ENCODE measurements at regions not wholly inside any gene's neighbourhood (a gene's known extent, or its start where the extent isn't known, plus 50 kb on each side); places are given as distances from the start of the nearest gene placed in this dataset.
"Not testable (repeated sequence)": the region's sequence is repeated elsewhere in the genome, so short reads cannot be mapped to it uniquely, and the experiment has no call there.

DNA sequence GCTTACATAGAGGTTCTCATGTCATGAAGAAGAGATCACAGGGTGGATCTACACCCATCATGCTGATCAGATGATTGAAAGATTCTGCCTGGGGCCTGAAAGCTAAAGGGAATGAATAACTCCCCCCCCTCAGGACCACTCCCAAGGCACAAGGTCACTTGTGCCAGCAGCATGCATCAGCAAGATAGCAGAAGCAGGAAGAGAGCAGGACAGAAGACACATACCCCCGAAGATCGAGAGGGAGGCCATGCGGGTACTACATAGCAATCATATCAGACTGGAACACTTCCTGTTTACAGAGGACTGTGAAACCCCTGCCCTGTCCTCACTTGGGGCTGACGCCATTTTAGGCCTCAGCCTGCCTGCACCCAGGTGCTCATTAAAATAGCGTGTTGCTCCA lies 143.2 kb upstream of the EDNRB start:
- Histone ChIP-seq H3F3A (ENCODE audit: insufficient read depth, low read length) (no peaks in the 10 kb centered on the region), H3K9me2 (ENCODE audit: low read depth, low read length) (no peaks in the 10 kb centered on the region), H3K4me3 (ENCODE audit: low read depth, low read length, poor library complexity, severe bottlenecking) (no peak overlapping the region), H3K9ac (ENCODE audit: low read length) (no peak overlapping the region), H4K20me1 (ENCODE audit: insufficient read depth, low read length) (no peaks in the 10 kb centered on the region), H3K36me3 (ENCODE audit: insufficient read depth, low read length) (no peaks in the 10 kb centered on the region), H3K9me3 (ENCODE audit: low read length) (no peaks in the 10 kb centered on the region), H3K27me3 (ENCODE audit: insufficient read depth, low read length) (no peaks in the 10 kb centered on the region), H3K4me1 (ENCODE audit: insufficient read depth, low read length, severe bottlenecking) (no peaks in the 10 kb centered on the region), H3K4me2 (ENCODE audit: low read length) (no peak overlapping the region), H2AFZ (ENCODE audit: low read length) (no peak overlapping the region), H3K27ac (ENCODE audit: low read depth, low read length, poor library complexity, severe bottlenecking) (no peak overlapping the region), H3K79me2 (ENCODE audit: insufficient read depth, low read length) (no peaks in the 10 kb centered on the region)
- no peak for TF ChIP-seq EZH2 (IDR thresholded peaks at IDR 0.05; ENCODE audit: borderline replicate concordance, low read length)
- TF ChIP-seq, protein P1, sequence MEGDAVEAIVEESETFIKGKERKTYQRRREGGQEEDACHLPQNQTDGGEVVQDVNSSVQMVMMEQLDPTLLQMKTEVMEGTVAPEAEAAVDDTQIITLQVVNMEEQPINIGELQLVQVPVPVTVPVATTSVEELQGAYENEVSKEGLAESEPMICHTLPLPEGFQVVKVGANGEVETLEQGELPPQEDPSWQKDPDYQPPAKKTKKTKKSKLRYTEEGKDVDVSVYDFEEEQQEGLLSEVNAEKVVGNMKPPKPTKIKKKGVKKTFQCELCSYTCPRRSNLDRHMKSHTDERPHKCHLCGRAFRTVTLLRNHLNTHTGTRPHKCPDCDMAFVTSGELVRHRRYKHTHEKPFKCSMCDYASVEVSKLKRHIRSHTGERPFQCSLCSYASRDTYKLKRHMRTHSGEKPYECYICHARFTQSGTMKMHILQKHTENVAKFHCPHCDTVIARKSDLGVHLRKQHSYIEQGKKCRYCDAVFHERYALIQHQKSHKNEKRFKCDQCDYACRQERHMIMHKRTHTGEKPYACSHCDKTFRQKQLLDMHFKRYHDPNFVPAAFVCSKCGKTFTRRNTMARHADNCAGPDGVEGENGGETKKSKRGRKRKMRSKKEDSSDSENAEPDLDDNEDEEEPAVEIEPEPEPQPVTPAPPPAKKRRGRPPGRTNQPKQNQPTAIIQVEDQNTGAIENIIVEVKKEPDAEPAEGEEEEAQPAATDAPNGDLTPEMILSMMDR (IDR thresholded peaks at IDR 0.05; ENCODE audit: low read length) = no peak

DNA sequence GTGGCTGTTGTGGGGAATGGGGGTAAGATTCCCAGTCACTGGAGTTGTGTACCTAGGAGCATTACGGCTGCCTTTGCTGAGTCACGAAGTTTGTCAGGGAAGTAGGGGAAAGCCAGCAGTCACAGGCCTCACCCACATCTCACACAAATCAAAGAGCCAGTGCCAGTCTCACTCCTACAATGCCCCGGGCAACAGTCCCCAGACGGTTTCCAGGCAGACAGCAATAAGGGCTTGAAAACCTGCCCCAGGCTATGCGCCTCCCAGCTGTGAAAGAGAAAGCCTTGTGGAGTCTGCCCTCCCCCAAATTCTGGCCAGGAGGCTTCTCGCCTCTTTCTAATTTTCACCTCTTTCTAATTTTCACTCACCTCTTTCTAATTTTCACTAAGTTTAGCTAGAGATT lies 142.3 kb upstream of the EDNRB start:
- Histone ChIP-seq H3K9ac (ENCODE audit: low read length) (no peak overlapping the region), H3K27ac (ENCODE audit: low read depth, low read length, poor library complexity, severe bottlenecking) (no peak overlapping the region), H3K27me3 (ENCODE audit: insufficient read depth, low read length) (no peaks in the 10 kb centered on the region), H2AFZ (ENCODE audit: low read length) (no peak overlapping the region), H3K36me3 (ENCODE audit: insufficient read depth, low read length) (no peaks in the 10 kb centered on the region), H3K4me2 (ENCODE audit: low read length) (no peak overlapping the region), H3K4me1 (ENCODE audit: insufficient read depth, low read length, severe bottlenecking) (no peaks in the 10 kb centered on the region), H3K79me2 (ENCODE audit: insufficient read depth, low read length) (no peaks in the 10 kb centered on the region), H3K9me3 (ENCODE audit: low read length) (no peaks in the 10 kb centered on the region), H3K4me3 (ENCODE audit: low read depth, low read length, poor library complexity, severe bottlenecking) (no peak overlapping the region), H3K9me2 (ENCODE audit: low read depth, low read length) (no peaks in the 10 kb centered on the region), H3F3A (ENCODE audit: insufficient read depth, low read length) (no peaks in the 10 kb centered on the region), H4K20me1 (ENCODE audit: insufficient read depth, low read length) (no peaks in the 10 kb centered on the region)
- TF ChIP-seq EZH2 (IDR thresholded peaks at IDR 0.05; ENCODE audit: borderline replicate concordance, low read length) = no peak
- TF ChIP-seq, protein P1 (IDR thresholded peaks at IDR 0.05; ENCODE audit: low read length) = no peak

DNA sequence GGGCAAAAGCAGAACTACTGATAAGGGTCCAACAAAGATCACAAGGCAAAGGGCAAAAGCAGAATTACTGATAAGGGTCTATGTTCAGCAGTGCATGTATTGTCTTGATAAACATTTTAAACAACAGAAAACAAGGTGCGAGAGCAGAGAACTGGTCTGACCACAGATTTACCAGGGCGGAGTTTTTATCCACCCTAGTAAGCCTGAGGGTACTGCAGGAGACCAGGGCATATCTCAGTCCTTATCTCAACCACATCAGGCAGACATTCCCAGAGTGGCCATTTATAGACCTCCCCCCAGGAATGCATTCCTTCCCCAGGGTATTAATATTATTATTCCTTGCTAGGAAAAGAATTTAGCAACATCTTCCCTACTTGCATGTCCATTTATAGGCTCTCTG lies 138.2 kb upstream of the EDNRB start:
- H3K27me3 ChIP-seq (ENCODE audit: insufficient read depth, low read length); H3K4me2 ChIP-seq (ENCODE audit: low read length); H3K27ac ChIP-seq (ENCODE audit: low read depth, low read length, poor library complexity, severe bottlenecking); H3K9me3 ChIP-seq (ENCODE audit: low read length); H3K4me1 ChIP-seq (ENCODE audit: insufficient read depth, low read length, severe bottlenecking); H3K79me2 ChIP-seq (ENCODE audit: insufficient read depth, low read length); H3K36me3 ChIP-seq (ENCODE audit: insufficient read depth, low read length); H3K9ac ChIP-seq (ENCODE audit: low read length); H4K20me1 ChIP-seq (ENCODE audit: insufficient read depth, low read length); H3K4me3 ChIP-seq (ENCODE audit: low read depth, low read length, poor library complexity, severe bottlenecking); H2AFZ ChIP-seq (ENCODE audit: low read length); H3F3A ChIP-seq (ENCODE audit: insufficient read depth, low read length); H3K9me2 ChIP-seq (ENCODE audit: low read depth, low read length): not testable (repeated sequence)

DNA sequence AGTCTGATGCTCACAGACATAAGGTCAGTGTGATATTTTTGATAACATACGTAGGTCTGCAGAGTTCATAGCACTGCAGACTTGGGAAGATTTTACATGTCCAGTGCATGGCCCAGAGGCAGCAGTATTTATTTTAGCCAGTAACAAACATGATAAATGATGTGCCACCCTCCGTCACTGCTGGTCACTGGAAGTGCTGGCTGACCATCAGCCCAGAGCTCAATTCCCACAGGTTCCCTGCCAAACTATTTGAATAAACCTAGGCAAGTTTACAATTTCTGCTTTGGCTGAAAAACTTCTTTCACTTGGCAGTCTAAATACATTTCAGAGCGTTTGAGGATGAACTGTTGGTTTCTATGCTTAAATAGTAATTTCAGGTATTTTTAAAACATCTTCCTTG lies 135.5 kb upstream of the EDNRB start:
- H3K4me1 ChIP-seq (ENCODE audit: insufficient read depth, low read length, severe bottlenecking) = no peaks in the 10 kb centered on the region
- H3K9me3 ChIP-seq (ENCODE audit: low read length) = no peaks in the 10 kb centered on the region
- TF ChIP-seq, protein P1 (IDR thresholded peaks at IDR 0.05; ENCODE audit: low read length) = no peak
- no peak for TF ChIP-seq EZH2 (IDR thresholded peaks at IDR 0.05; ENCODE audit: borderline replicate concordance, low read length)
- no peak overlapping the region for H3K4me2 ChIP-seq (ENCODE audit: low read length)
- H3K79me2 ChIP-seq (ENCODE audit: insufficient read depth, low read length) = no peaks in the 10 kb centered on the region
- no peak overlapping the region for H2AFZ ChIP-seq (ENCODE audit: low read length)
- no peaks in the 10 kb centered on the region for H3K9me2 ChIP-seq (ENCODE audit: low read depth, low read length)
- H3F3A ChIP-seq (ENCODE audit: insufficient read depth, low read length) = no peaks in the 10 kb centered on the region
- no peak overlapping the region for H3K9ac ChIP-seq (ENCODE audit: low read length)
- no peak overlapping the region for H3K27ac ChIP-seq (ENCODE audit: low read depth, low read length, poor library complexity, severe bottlenecking)
- H3K4me3 ChIP-seq (ENCODE audit: low read depth, low read length, poor library complexity, severe bottlenecking) = no peak overlapping the region
- H3K36me3 ChIP-seq (ENCODE audit: insufficient read depth, low read length) = no peaks in the 10 kb centered on the region
- H4K20me1 ChIP-seq (ENCODE audit: insufficient read depth, low read length) = no peaks in the 10 kb centered on the region
- H3K27me3 ChIP-seq (ENCODE audit: insufficient read depth, low read length) = no peaks in the 10 kb centered on the region

Data from OCI-LY1 (cell line).